H9 (cell line): ENCODE measurements at regions not wholly inside any gene's neighbourhood (a gene's known extent, or its start where the extent isn't known, plus 50 kb on each side); places are given as distances from the start of the nearest gene placed in this dataset.

Experiments
- DNase-seq: peaks from one replicate; pipeline ENCODE4 v3.0.0-alpha.2; 2017
- H2AFZ ChIP-seq: one replicate; pipeline ENCODE4 v1.6.1; 2013; ENCODE audit warnings: mild to moderate bottlenecking, low read length, control low read depth, moderate library complexity
- H2AK5ac ChIP-seq: 2 replicates; pipeline ENCODE4 v1.6.1; 2013; ENCODE audit warnings: low read length, control low read depth, mixed read lengths; ENCODE audit not compliant: insufficient read length
- H2BK120ac ChIP-seq: one replicate; pipeline ENCODE4 v1.6.1; 2013; ENCODE audit warnings: low read depth, mild to moderate bottlenecking, low read length, control low read depth, inconsistent platforms; ENCODE audit not compliant: poor library complexity, severe bottlenecking
- H2BK12ac ChIP-seq: 2 replicates; pipeline ENCODE4 v1.6.1; 2013; ENCODE audit warnings: low read length, control low read depth, mixed read lengths, low read depth; ENCODE audit not compliant: insufficient read length
- H2BK15ac ChIP-seq: 2 replicates; pipeline ENCODE4 v1.6.1; 2013; ENCODE audit warnings: low read depth, low read length, control low read depth
- H2BK20ac ChIP-seq: one replicate; pipeline ENCODE4 v1.6.1; 2013; ENCODE audit warnings: low read depth, mild to moderate bottlenecking, low read length, control low read depth, inconsistent platforms; ENCODE audit not compliant: poor library complexity, severe bottlenecking
- H2BK5ac ChIP-seq: 2 replicates; pipeline ENCODE4 v1.6.1; 2013; ENCODE audit warnings: low read length, control low read depth, mixed read lengths; ENCODE audit not compliant: insufficient read length
- H3K14ac ChIP-seq: 2 replicates; pipeline ENCODE4 v1.6.1; 2013; ENCODE audit warnings: low read length, control low read depth; ENCODE audit not compliant: insufficient read depth
- H3K18ac ChIP-seq: 2 replicates; pipeline ENCODE4 v1.6.1; 2013; ENCODE audit warnings: low read depth, mild to moderate bottlenecking, mixed read lengths, low read length, control low read depth; ENCODE audit not compliant: insufficient read length
- H3K23ac ChIP-seq: 2 replicates; pipeline ENCODE4 v1.6.1; 2013; ENCODE audit warnings: low read length, control low read depth, mixed read lengths, low read depth; ENCODE audit not compliant: insufficient read length
- H3K23me2 ChIP-seq: 2 replicates; pipeline ENCODE4 v1.6.1; 2013; ENCODE audit warnings: low read depth, mild to moderate bottlenecking, mixed read lengths, low read length, control low read depth; ENCODE audit not compliant: insufficient read length, poor library complexity, severe bottlenecking
- H3K27ac ChIP-seq: 2 replicates; pipeline ENCODE4 v1.5.1; 2013; ENCODE audit warnings: low read length, control low read depth, mixed read lengths, low read depth; ENCODE audit not compliant: insufficient read length
- H3K27me3 ChIP-seq: 2 replicates; pipeline ENCODE4 v1.6.1; 2013; ENCODE audit warnings: low read length, control low read depth, inconsistent platforms; ENCODE audit not compliant: insufficient read depth
- H3K4ac ChIP-seq: 2 replicates; pipeline ENCODE4 v1.6.1; 2013; ENCODE audit warnings: low read depth, mild to moderate bottlenecking, control low read depth, inconsistent platforms, low read length, moderate library complexity
- H3K4me1 ChIP-seq: 2 replicates; pipeline ENCODE4 v1.6.1; 2013; ENCODE audit warnings: low read length, control low read depth, inconsistent platforms; ENCODE audit not compliant: insufficient read depth
- H3K4me2 ChIP-seq: 2 replicates; pipeline ENCODE4 v1.6.1; 2013; ENCODE audit warnings: low read length, control low read depth, mixed read lengths; ENCODE audit not compliant: insufficient read length, insufficient read depth
- H3K56ac ChIP-seq: 2 replicates; pipeline ENCODE4 v1.6.1; 2013; ENCODE audit warnings: low read depth, mild to moderate bottlenecking, mixed read lengths, low read length, control low read depth; ENCODE audit not compliant: insufficient read length
- H3K79me1 ChIP-seq: 2 replicates; pipeline ENCODE4 v1.6.1; 2013; ENCODE audit warnings: low read depth, mild to moderate bottlenecking, moderate library complexity, low read length, control low read depth, inconsistent platforms; ENCODE audit not compliant: insufficient read depth, poor library complexity, severe bottlenecking
- H3K79me2 ChIP-seq: 2 replicates; pipeline ENCODE4 v1.6.1; 2013; ENCODE audit warnings: low read length, control low read depth, inconsistent platforms; ENCODE audit not compliant: insufficient read depth
- H3K9ac ChIP-seq: 2 replicates; pipeline ENCODE4 v1.6.1; 2013; ENCODE audit warnings: low read length, control low read depth, mixed read lengths; ENCODE audit not compliant: insufficient read length; ENCODE audit errors: extremely low read depth
- H3K9me3 ChIP-seq: one replicate; pipeline ENCODE4 v1.6.1; 2013; ENCODE audit warnings: low read depth, low read length, inconsistent platforms; ENCODE audit not compliant: control insufficient read depth
- H3T11ph ChIP-seq: one replicate; pipeline ENCODE4 v1.6.1; 2013; ENCODE audit warnings: mild to moderate bottlenecking, low read length, control low read depth, inconsistent platforms
- H4K20me1 ChIP-seq: one replicate; pipeline ENCODE4 v1.6.1; 2013; ENCODE audit not compliant: control insufficient read depth, insufficient read length, insufficient read depth
- H4K5ac ChIP-seq: 2 replicates; pipeline ENCODE4 v1.6.1; 2013; ENCODE audit warnings: low read depth, mild to moderate bottlenecking, mixed read lengths, low read length, control low read depth; ENCODE audit not compliant: insufficient read length
- H4K8ac ChIP-seq: replicated peaks from 2 replicates; pipeline ENCODE4 v1.6.1; 2013; ENCODE audit warnings: low read length, control low read depth, mixed read lengths, low read depth; ENCODE audit not compliant: insufficient read length
- H4K91ac ChIP-seq: 2 replicates; pipeline ENCODE4 v1.6.1; 2013; ENCODE audit warnings: low read depth, mild to moderate bottlenecking, moderate library complexity, mixed read lengths, low read length, control low read depth; ENCODE audit not compliant: insufficient read length
- H3K27ac Mint-ChIP-seq, 3 experiments: 2 replicates in 2 of 3; 3 replicates in 1 of 3; pipeline ENCODE4 v1.8.0; 2020 to 2021; ENCODE audit warnings: mixed read lengths in 3 of 3, mild to moderate bottlenecking in 1 of 3, moderate library complexity in 1 of 3
- H3K27me3 Mint-ChIP-seq: 2 replicates; pipeline ENCODE4 v1.8.0; 2021; ENCODE audit warnings: low read depth, mild to moderate bottlenecking, moderate library complexity, mixed read lengths
- H3K36me3 Mint-ChIP-seq, 3 experiments: 2 replicates in 2 of 3; 3 replicates in 1 of 3; pipeline ENCODE4 v1.8.0; 2020 to 2021; ENCODE audit warnings: low read depth in 3 of 3, mixed read lengths in 3 of 3; ENCODE audit not compliant: insufficient read depth in 1 of 3
- H3K4me1 Mint-ChIP-seq, 2 experiments: 2 replicates each; pipeline ENCODE4 v1.8.0; 2020; ENCODE audit warnings: mixed read lengths in 2 of 2
- H3K4me3 Mint-ChIP-seq, 2 experiments: 2 replicates in 1 of 2; 3 replicates in 1 of 2; pipeline ENCODE4 v1.8.0; 2020 to 2021; ENCODE audit warnings: mild to moderate bottlenecking in 2 of 2, mixed read lengths in 2 of 2, moderate library complexity in 1 of 2
- H3K9me3 Mint-ChIP-seq, 2 experiments: 2 replicates in 1 of 2; 3 replicates in 1 of 2; pipeline ENCODE4 v1.8.0; 2020; ENCODE audit warnings: mild to moderate bottlenecking in 2 of 2, mixed read lengths in 2 of 2, moderate library complexity in 1 of 2
- CTCF ChIP-seq: fragments of 200-600 bp; sonication (generic); conservative IDR thresholded peaks from 3 replicates; pipeline ENCODE4 v1.8.0; 2021; ENCODE audit warnings: antibody characterized with exemption, mild to moderate bottlenecking
- WGBS: extraction: QIAGEN DNeasy Blood & Tissue Kit; methylation state at CpG from one replicate; pipeline ENCODE4 v1.1.7; 2013; ENCODE audit warnings: missing lambda C conversion rate, low lambda C conversion rate, mixed read lengths; ENCODE audit not compliant: insufficient read length; ENCODE audit errors: extremely low coverage; 5-methylcytosine and 5-hydroxymethylcytosine counted together

GRCh38 chr6:19368511-19368910 lies 468.7 kb upstream of the ID4 start:
- H3K56ac ChIP-seq = no peak overlapping the region
- no peak overlapping the region for H2BK12ac ChIP-seq
- H2BK15ac ChIP-seq = no peak overlapping the region
- H2AK5ac ChIP-seq = no peak overlapping the region
- H3K27ac ChIP-seq = no peak overlapping the region
- H3K4me3 Mint-ChIP-seq = no peak overlapping the region
- no peak overlapping the region for H3K4ac ChIP-seq
- no peak overlapping the region for H2BK5ac ChIP-seq
- no peak overlapping the region for H4K8ac ChIP-seq
- no peak overlapping the region for H3T11ph ChIP-seq
- H3K9ac ChIP-seq = no peak overlapping the region
- no peaks in the 10 kb centered on the region; a peak in 1 of 5 replicates for H3K9me3 Mint-ChIP-seq
- H3K9me3 ChIP-seq = no peaks in the 10 kb centered on the region
- no peak overlapping the region for H2BK20ac ChIP-seq
- no peaks in the 10 kb centered on the region for H3K27me3 ChIP-seq
- H4K20me1 ChIP-seq = no peaks in the 10 kb centered on the region
- H2BK120ac ChIP-seq = no peak overlapping the region
- no CpG with 5 or more reads among the region's 1 CpG for WGBS
- H3K23ac ChIP-seq = no peak overlapping the region
- H3K79me1 ChIP-seq = no peaks in the 10 kb centered on the region
- H3K4me1 Mint-ChIP-seq = peaks cover 13 to 16% of the 10 kb centered on the region in 2 experiments
- DNase-seq = no peak
- H3K27ac Mint-ChIP-seq = no peak overlapping the region
- no peak overlapping the region for H4K91ac ChIP-seq
- no peaks in the 10 kb centered on the region; a peak in 1 of 7 replicates for H3K36me3 Mint-ChIP-seq
- no peaks in the 10 kb centered on the region for H3K23me2 ChIP-seq
- no peaks in the 10 kb centered on the region for H3K27me3 Mint-ChIP-seq
- no peak overlapping the region for H4K5ac ChIP-seq
- no peaks in the 10 kb centered on the region; the same call in 1 of the 2 replicates for H3K4me1 ChIP-seq
- TF ChIP-seq CTCF = 0 out of 3 replicates have a peak, but pooled peaks have one; percentile 11
- no peaks in the 10 kb centered on the region for H3K79me2 ChIP-seq
- no peak overlapping the region for H3K14ac ChIP-seq
- no peak overlapping the region for H3K18ac ChIP-seq
- H3K4me2 ChIP-seq = no peak overlapping the region
- no peak overlapping the region for H2AFZ ChIP-seq
